Glutamatergic neuron (in vitro differentiated cells): ENCODE measurements at regions not wholly inside any gene's neighbourhood (a gene's known extent, or its start where the extent isn't known, plus 50 kb on each side); places are given as distances from the start of the nearest gene placed in this dataset.

Source experiments
- DNase-seq: peaks from one replicate; pipeline ENCODE4 v3.0.0; 2022
- H3K27ac Mint-ChIP-seq: one replicate; pipeline ENCODE4 v1.8.0; 2020; ENCODE audit warnings: mild to moderate bottlenecking, mixed read lengths, inconsistent platforms; ENCODE audit not compliant: unreplicated experiment
- H3K27me3 Mint-ChIP-seq: one replicate; pipeline ENCODE4 v1.8.0; 2020; ENCODE audit warnings: mild to moderate bottlenecking, moderate library complexity, mixed read lengths, inconsistent platforms; ENCODE audit not compliant: unreplicated experiment
- H3K36me3 Mint-ChIP-seq: one replicate; pipeline ENCODE4 v1.8.0; 2020; ENCODE audit warnings: mild to moderate bottlenecking, mixed read lengths, inconsistent platforms; ENCODE audit not compliant: unreplicated experiment
- H3K4me1 Mint-ChIP-seq: one replicate; pipeline ENCODE4 v1.8.0; 2020; ENCODE audit warnings: mild to moderate bottlenecking, low read depth, mixed read lengths, inconsistent platforms; ENCODE audit not compliant: unreplicated experiment
- H3K4me3 Mint-ChIP-seq: one replicate; pipeline ENCODE4 v1.8.0; 2020; ENCODE audit warnings: mild to moderate bottlenecking, mixed read lengths, inconsistent platforms; ENCODE audit not compliant: unreplicated experiment
- H3K9me3 Mint-ChIP-seq: one replicate; pipeline ENCODE4 v1.8.0; 2020; ENCODE audit warnings: mild to moderate bottlenecking, moderate library complexity, mixed read lengths, inconsistent platforms; ENCODE audit not compliant: unreplicated experiment
- CTCF ChIP-seq: fragments of 200-600 bp; sonication (generic); IDR thresholded peaks from one replicate; pipeline ENCODE4 v1.5.0; 2021; ENCODE audit not compliant: partially characterized antibody, unreplicated experiment

GRCh38 chr2:109707281-109708147 lies 86.6 kb upstream of the RGPD5 start:
- H3K9me3 Mint-ChIP-seq: peaks cover 3% of the 10 kb centered on the region

GRCh38 chr2:109710505-109711229 lies 83.4 kb upstream of the RGPD5 start:
- H3K9me3 Mint-ChIP-seq: peaks cover 3% of the 10 kb centered on the region
- no peak overlapping the region for H3K4me3 Mint-ChIP-seq
- H3K27ac Mint-ChIP-seq: no peak overlapping the region
- H3K27me3 Mint-ChIP-seq: peaks cover 2% of the 10 kb centered on the region
- no peak for DNase-seq
- TF ChIP-seq CTCF: no peak
- peaks cover 10% of the 10 kb centered on the region for H3K4me1 Mint-ChIP-seq
- H3K36me3 Mint-ChIP-seq: no peaks in the 10 kb centered on the region

More at GRCh38 chr2:109707281-109708147, 86.6 kb upstream of the RGPD5 start:
- Mint-ChIP-seq H3K27ac (no peak overlapping the region), H3K27me3 (peaks cover 2% of the 10 kb centered on the region), H3K36me3 (no peaks in the 10 kb centered on the region), H3K4me1 (peaks cover 10% of the 10 kb centered on the region), H3K4me3 (no peak overlapping the region)
- DNase-seq: no peak
- no peak for TF ChIP-seq CTCF

- peaks cover 10% of the 10 kb centered on the region for H3K4me1 Mint-ChIP-seq
- peaks cover 2% of the 10 kb centered on the region for H3K27me3 Mint-ChIP-seq
- no peak for DNase-seq
These were observed 82.6 kb upstream of the RGPD5 start for GRCh38 chr2:109711230-109712122.

GRCh38 chr2:109712123-109712449 lies 82.0 kb upstream of the RGPD5 start:
- no peak for TF ChIP-seq CTCF
- no peaks in the 10 kb centered on the region for H3K36me3 Mint-ChIP-seq
- no peak for DNase-seq
- peaks cover 10% of the 10 kb centered on the region for H3K4me1 Mint-ChIP-seq
- no peak overlapping the region for H3K27ac Mint-ChIP-seq
- H3K4me3 Mint-ChIP-seq: no peak overlapping the region
- peaks cover 2% of the 10 kb centered on the region for H3K9me3 Mint-ChIP-seq
- H3K27me3 Mint-ChIP-seq: peaks cover 2% of the 10 kb centered on the region

More at GRCh38 chr2:109711230-109712122, 82.6 kb upstream of the RGPD5 start:
- Mint-ChIP-seq H3K9me3 (peaks cover 2% of the 10 kb centered on the region), H3K27ac (no peak overlapping the region), H3K36me3 (no peaks in the 10 kb centered on the region), H3K4me3 (no peak overlapping the region)
- no peak for TF ChIP-seq CTCF
